ENCODE measurements at regions not wholly inside any gene's neighbourhood (a gene's known extent, or its start where the extent isn't known, plus 50 kb on each side); places are given as distances from the start of the nearest gene placed in this dataset.

DNA sequence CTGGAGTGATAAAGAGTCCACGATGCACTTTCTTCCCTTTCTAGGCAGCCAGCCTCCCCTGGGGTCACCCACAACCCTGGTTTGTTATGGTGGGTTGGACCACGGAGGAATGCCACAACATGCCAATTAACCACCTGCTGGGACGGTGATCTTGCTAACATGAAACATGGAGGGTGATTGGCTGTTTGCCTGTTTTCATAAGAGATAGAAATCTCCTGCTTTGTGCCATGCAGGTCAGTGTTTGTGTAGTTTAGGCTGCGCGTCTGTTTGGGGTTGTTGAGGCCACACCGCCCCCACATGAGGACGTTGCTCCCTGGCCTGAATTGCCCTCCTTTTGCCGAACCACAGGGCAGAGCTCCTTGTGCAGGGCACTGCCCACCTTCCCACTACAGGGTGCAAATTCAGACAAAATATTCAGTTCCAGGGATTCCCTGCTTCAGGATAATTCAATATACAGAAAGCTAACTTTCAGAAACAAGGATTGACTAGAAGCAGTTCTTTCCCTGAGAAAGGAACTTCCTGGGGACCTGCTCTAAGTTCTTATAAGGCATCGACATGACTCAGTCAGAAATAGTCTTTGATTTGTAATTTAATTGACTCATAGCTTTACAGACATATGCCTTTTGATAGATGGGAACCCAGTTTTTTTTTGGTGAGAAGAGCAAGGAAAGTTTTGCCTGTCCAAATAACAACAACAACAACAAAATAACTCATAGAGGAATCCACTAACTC is 427.6 kb downstream of the GADD45G start:
- TF ChIP-seq CREB1 (IDR thresholded peaks at IDR 0.05; ENCODE audit: low read depth) (no peak), EP300 (IDR thresholded peaks at IDR 0.05; ENCODE audit: borderline replicate concordance) (no peak), NFIC (IDR thresholded peaks at IDR 0.05) (no peak), ZBTB7A (IDR thresholded peaks at IDR 0.05; ENCODE audit: low read depth) (no peak), YY1 (IDR thresholded peaks at IDR 0.05; ENCODE audit: low read depth) (no peak), EGR1 (IDR thresholded peaks at IDR 0.05) (no peak), FOXM1 (IDR thresholded peaks at IDR 0.05; ENCODE audit: borderline replicate concordance, low read depth) (no peak), TCF12 (IDR thresholded peaks at IDR 0.05; ENCODE audit: low read depth) (no peak), CEBPB (IDR thresholded peaks at IDR 0.05) (no peak), RAD21 (IDR thresholded peaks at IDR 0.05; ENCODE audit: low read depth) (no peak), TAF1 (IDR thresholded peaks at IDR 0.05; ENCODE audit: low read depth) (no peak), TEAD4 (IDR thresholded peaks at IDR 0.05) (no peak)
- TF ChIP-seq, protein P1, sequence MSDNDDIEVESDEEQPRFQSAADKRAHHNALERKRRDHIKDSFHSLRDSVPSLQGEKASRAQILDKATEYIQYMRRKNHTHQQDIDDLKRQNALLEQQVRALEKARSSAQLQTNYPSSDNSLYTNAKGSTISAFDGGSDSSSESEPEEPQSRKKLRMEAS (IDR thresholded peaks at IDR 0.05): no peak
- TF ChIP-seq, protein P2, sequence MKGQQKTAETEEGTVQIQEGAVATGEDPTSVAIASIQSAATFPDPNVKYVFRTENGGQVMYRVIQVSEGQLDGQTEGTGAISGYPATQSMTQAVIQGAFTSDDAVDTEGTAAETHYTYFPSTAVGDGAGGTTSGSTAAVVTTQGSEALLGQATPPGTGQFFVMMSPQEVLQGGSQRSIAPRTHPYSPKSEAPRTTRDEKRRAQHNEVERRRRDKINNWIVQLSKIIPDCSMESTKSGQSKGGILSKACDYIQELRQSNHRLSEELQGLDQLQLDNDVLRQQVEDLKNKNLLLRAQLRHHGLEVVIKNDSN (IDR thresholded peaks at IDR 0.05): no peak
- TF ChIP-seq, protein P3, sequence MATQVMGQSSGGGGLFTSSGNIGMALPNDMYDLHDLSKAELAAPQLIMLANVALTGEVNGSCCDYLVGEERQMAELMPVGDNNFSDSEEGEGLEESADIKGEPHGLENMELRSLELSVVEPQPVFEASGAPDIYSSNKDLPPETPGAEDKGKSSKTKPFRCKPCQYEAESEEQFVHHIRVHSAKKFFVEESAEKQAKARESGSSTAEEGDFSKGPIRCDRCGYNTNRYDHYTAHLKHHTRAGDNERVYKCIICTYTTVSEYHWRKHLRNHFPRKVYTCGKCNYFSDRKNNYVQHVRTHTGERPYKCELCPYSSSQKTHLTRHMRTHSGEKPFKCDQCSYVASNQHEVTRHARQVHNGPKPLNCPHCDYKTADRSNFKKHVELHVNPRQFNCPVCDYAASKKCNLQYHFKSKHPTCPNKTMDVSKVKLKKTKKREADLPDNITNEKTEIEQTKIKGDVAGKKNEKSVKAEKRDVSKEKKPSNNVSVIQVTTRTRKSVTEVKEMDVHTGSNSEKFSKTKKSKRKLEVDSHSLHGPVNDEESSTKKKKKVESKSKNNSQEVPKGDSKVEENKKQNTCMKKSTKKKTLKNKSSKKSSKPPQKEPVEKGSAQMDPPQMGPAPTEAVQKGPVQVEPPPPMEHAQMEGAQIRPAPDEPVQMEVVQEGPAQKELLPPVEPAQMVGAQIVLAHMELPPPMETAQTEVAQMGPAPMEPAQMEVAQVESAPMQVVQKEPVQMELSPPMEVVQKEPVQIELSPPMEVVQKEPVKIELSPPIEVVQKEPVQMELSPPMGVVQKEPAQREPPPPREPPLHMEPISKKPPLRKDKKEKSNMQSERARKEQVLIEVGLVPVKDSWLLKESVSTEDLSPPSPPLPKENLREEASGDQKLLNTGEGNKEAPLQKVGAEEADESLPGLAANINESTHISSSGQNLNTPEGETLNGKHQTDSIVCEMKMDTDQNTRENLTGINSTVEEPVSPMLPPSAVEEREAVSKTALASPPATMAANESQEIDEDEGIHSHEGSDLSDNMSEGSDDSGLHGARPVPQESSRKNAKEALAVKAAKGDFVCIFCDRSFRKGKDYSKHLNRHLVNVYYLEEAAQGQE (IDR thresholded peaks at IDR 0.05; ENCODE audit: low read depth): no peak

DNA sequence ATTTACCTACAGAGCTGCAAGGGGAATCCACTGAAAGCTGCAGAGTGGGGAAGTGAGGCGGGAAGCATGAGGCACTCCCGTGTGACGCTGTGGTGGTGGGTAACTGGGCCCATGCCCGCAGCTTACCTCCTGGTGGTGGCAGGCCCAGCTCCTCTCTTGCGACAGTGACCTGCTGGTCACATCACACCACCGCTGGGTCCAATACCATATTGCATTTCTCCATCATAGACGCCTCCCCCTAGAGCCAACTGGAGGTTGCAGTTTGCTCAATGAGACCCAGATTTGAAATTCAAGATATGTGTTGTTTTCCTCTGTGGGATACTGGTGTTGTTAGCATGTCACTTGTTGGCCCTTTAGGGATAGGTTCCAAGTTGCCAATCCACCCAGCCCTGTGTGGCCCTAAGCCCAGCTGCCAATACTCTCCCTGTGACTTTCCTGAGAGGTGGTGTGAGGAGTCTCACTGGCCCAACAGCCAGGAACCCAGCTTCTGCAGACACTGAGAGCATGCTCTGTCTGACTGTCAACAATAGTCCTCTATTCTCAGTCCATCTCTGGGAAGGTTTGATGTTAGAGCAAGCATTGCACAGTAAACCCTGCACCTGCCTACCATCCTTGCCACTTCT is 428.3 kb downstream of the GADD45G start:
- TF ChIP-seq FOXM1 (IDR thresholded peaks at IDR 0.05; ENCODE audit: borderline replicate concordance, low read depth): no peak
- no peak for TF ChIP-seq NFIC (IDR thresholded peaks at IDR 0.05)
- TF ChIP-seq EGR1 (IDR thresholded peaks at IDR 0.05): no peak
- no peak for TF ChIP-seq RAD21 (IDR thresholded peaks at IDR 0.05; ENCODE audit: low read depth)
- TF ChIP-seq, protein P2 (IDR thresholded peaks at IDR 0.05): no peak
- TF ChIP-seq, protein P1 (IDR thresholded peaks at IDR 0.05): no peak
- no peak for TF ChIP-seq EP300 (IDR thresholded peaks at IDR 0.05; ENCODE audit: borderline replicate concordance)
- no peak for TF ChIP-seq TCF12 (IDR thresholded peaks at IDR 0.05; ENCODE audit: low read depth)
- TF ChIP-seq ZBTB7A (IDR thresholded peaks at IDR 0.05; ENCODE audit: low read depth): no peak
- no peak for TF ChIP-seq CREB1 (IDR thresholded peaks at IDR 0.05; ENCODE audit: low read depth)
- no peak for TF ChIP-seq YY1 (IDR thresholded peaks at IDR 0.05; ENCODE audit: low read depth)
- no peak for TF ChIP-seq TEAD4 (IDR thresholded peaks at IDR 0.05)
- TF ChIP-seq CEBPB (IDR thresholded peaks at IDR 0.05): no peak
- TF ChIP-seq, protein P3 (IDR thresholded peaks at IDR 0.05; ENCODE audit: low read depth): no peak
- TF ChIP-seq TAF1 (IDR thresholded peaks at IDR 0.05; ENCODE audit: low read depth): no peak

DNA sequence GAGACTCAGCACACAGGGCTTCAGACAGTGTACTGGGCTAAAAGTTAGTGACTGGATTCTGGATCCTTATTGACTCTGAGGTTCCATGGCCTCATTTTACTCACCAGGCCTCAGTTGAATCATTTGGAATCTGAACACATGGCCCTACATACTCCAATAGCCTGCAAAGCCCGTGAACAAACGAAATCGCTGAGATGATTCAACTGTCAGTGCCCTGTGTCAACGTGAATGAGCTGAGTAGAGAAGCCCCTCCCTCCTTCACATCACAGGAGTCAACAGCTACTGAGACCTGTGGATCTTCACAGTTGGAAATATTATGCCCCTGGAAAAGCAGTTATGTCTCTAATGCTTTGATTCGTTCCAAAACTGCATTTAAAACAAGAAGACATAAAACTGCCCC is 429.3 kb downstream of the GADD45G start:
- TF ChIP-seq TEAD4 (IDR thresholded peaks at IDR 0.05) (no peak), EP300 (IDR thresholded peaks at IDR 0.05; ENCODE audit: borderline replicate concordance) (no peak), EGR1 (IDR thresholded peaks at IDR 0.05) (no peak), ZBTB7A (IDR thresholded peaks at IDR 0.05; ENCODE audit: low read depth) (no peak), YY1 (IDR thresholded peaks at IDR 0.05; ENCODE audit: low read depth) (no peak), CEBPB (IDR thresholded peaks at IDR 0.05) (no peak), CREB1 (IDR thresholded peaks at IDR 0.05; ENCODE audit: low read depth) (no peak), NFIC (IDR thresholded peaks at IDR 0.05) (no peak)
- TF ChIP-seq, protein P3 (IDR thresholded peaks at IDR 0.05; ENCODE audit: low read depth): no peak
- TF ChIP-seq, protein P2 (IDR thresholded peaks at IDR 0.05): no peak
- TF ChIP-seq, protein P1 (IDR thresholded peaks at IDR 0.05): no peak
